H9 (cell line): ENCODE measurements at regions not wholly inside any gene's neighbourhood (a gene's known extent, or its start where the extent isn't known, plus 50 kb on each side); places are given as distances from the start of the nearest gene placed in this dataset.

Source experiments
- DNase-seq: peaks from one replicate; pipeline ENCODE4 v3.0.0-alpha.2; 2017
- H2AFZ ChIP-seq: one replicate; pipeline ENCODE4 v1.6.1; 2013; ENCODE audit warnings: mild to moderate bottlenecking, low read length, control low read depth, moderate library complexity
- H2AK5ac ChIP-seq: 2 replicates; pipeline ENCODE4 v1.6.1; 2013; ENCODE audit warnings: low read length, control low read depth, mixed read lengths; ENCODE audit not compliant: insufficient read length
- H2BK120ac ChIP-seq: one replicate; pipeline ENCODE4 v1.6.1; 2013; ENCODE audit warnings: low read depth, mild to moderate bottlenecking, low read length, control low read depth, inconsistent platforms; ENCODE audit not compliant: poor library complexity, severe bottlenecking
- H2BK12ac ChIP-seq: 2 replicates; pipeline ENCODE4 v1.6.1; 2013; ENCODE audit warnings: low read length, control low read depth, mixed read lengths, low read depth; ENCODE audit not compliant: insufficient read length
- H2BK15ac ChIP-seq: 2 replicates; pipeline ENCODE4 v1.6.1; 2013; ENCODE audit warnings: low read depth, low read length, control low read depth
- H2BK20ac ChIP-seq: one replicate; pipeline ENCODE4 v1.6.1; 2013; ENCODE audit warnings: low read depth, mild to moderate bottlenecking, low read length, control low read depth, inconsistent platforms; ENCODE audit not compliant: poor library complexity, severe bottlenecking
- H2BK5ac ChIP-seq: 2 replicates; pipeline ENCODE4 v1.6.1; 2013; ENCODE audit warnings: low read length, control low read depth, mixed read lengths; ENCODE audit not compliant: insufficient read length
- H3K14ac ChIP-seq: 2 replicates; pipeline ENCODE4 v1.6.1; 2013; ENCODE audit warnings: low read length, control low read depth; ENCODE audit not compliant: insufficient read depth
- H3K18ac ChIP-seq: 2 replicates; pipeline ENCODE4 v1.6.1; 2013; ENCODE audit warnings: low read depth, mild to moderate bottlenecking, mixed read lengths, low read length, control low read depth; ENCODE audit not compliant: insufficient read length
- H3K23ac ChIP-seq: 2 replicates; pipeline ENCODE4 v1.6.1; 2013; ENCODE audit warnings: low read length, control low read depth, mixed read lengths, low read depth; ENCODE audit not compliant: insufficient read length
- H3K23me2 ChIP-seq: 2 replicates; pipeline ENCODE4 v1.6.1; 2013; ENCODE audit warnings: low read depth, mild to moderate bottlenecking, mixed read lengths, low read length, control low read depth; ENCODE audit not compliant: insufficient read length, poor library complexity, severe bottlenecking
- H3K27ac ChIP-seq: 2 replicates; pipeline ENCODE4 v1.5.1; 2013; ENCODE audit warnings: low read length, control low read depth, mixed read lengths, low read depth; ENCODE audit not compliant: insufficient read length
- H3K27me3 ChIP-seq: 2 replicates; pipeline ENCODE4 v1.6.1; 2013; ENCODE audit warnings: low read length, control low read depth, inconsistent platforms; ENCODE audit not compliant: insufficient read depth
- H3K4ac ChIP-seq: 2 replicates; pipeline ENCODE4 v1.6.1; 2013; ENCODE audit warnings: low read depth, mild to moderate bottlenecking, control low read depth, inconsistent platforms, low read length, moderate library complexity
- H3K4me1 ChIP-seq: 2 replicates; pipeline ENCODE4 v1.6.1; 2013; ENCODE audit warnings: low read length, control low read depth, inconsistent platforms; ENCODE audit not compliant: insufficient read depth
- H3K4me2 ChIP-seq: 2 replicates; pipeline ENCODE4 v1.6.1; 2013; ENCODE audit warnings: low read length, control low read depth, mixed read lengths; ENCODE audit not compliant: insufficient read length, insufficient read depth
- H3K56ac ChIP-seq: 2 replicates; pipeline ENCODE4 v1.6.1; 2013; ENCODE audit warnings: low read depth, mild to moderate bottlenecking, mixed read lengths, low read length, control low read depth; ENCODE audit not compliant: insufficient read length
- H3K79me1 ChIP-seq: 2 replicates; pipeline ENCODE4 v1.6.1; 2013; ENCODE audit warnings: low read depth, mild to moderate bottlenecking, moderate library complexity, low read length, control low read depth, inconsistent platforms; ENCODE audit not compliant: insufficient read depth, poor library complexity, severe bottlenecking
- H3K79me2 ChIP-seq: 2 replicates; pipeline ENCODE4 v1.6.1; 2013; ENCODE audit warnings: low read length, control low read depth, inconsistent platforms; ENCODE audit not compliant: insufficient read depth
- H3K9ac ChIP-seq: 2 replicates; pipeline ENCODE4 v1.6.1; 2013; ENCODE audit warnings: low read length, control low read depth, mixed read lengths; ENCODE audit not compliant: insufficient read length; ENCODE audit errors: extremely low read depth
- H3K9me3 ChIP-seq: one replicate; pipeline ENCODE4 v1.6.1; 2013; ENCODE audit warnings: low read depth, low read length, inconsistent platforms; ENCODE audit not compliant: control insufficient read depth
- H3T11ph ChIP-seq: one replicate; pipeline ENCODE4 v1.6.1; 2013; ENCODE audit warnings: mild to moderate bottlenecking, low read length, control low read depth, inconsistent platforms
- H4K20me1 ChIP-seq: one replicate; pipeline ENCODE4 v1.6.1; 2013; ENCODE audit not compliant: control insufficient read depth, insufficient read length, insufficient read depth
- H4K5ac ChIP-seq: 2 replicates; pipeline ENCODE4 v1.6.1; 2013; ENCODE audit warnings: low read depth, mild to moderate bottlenecking, mixed read lengths, low read length, control low read depth; ENCODE audit not compliant: insufficient read length
- H4K8ac ChIP-seq: replicated peaks from 2 replicates; pipeline ENCODE4 v1.6.1; 2013; ENCODE audit warnings: low read length, control low read depth, mixed read lengths, low read depth; ENCODE audit not compliant: insufficient read length
- H4K91ac ChIP-seq: 2 replicates; pipeline ENCODE4 v1.6.1; 2013; ENCODE audit warnings: low read depth, mild to moderate bottlenecking, moderate library complexity, mixed read lengths, low read length, control low read depth; ENCODE audit not compliant: insufficient read length
- H3K27ac Mint-ChIP-seq, 3 experiments: 2 replicates in 2 of 3; 3 replicates in 1 of 3; pipeline ENCODE4 v1.8.0; 2020 to 2021; ENCODE audit warnings: mixed read lengths in 3 of 3, mild to moderate bottlenecking in 1 of 3, moderate library complexity in 1 of 3
- H3K27me3 Mint-ChIP-seq: 2 replicates; pipeline ENCODE4 v1.8.0; 2021; ENCODE audit warnings: low read depth, mild to moderate bottlenecking, moderate library complexity, mixed read lengths
- H3K36me3 Mint-ChIP-seq, 3 experiments: 2 replicates in 2 of 3; 3 replicates in 1 of 3; pipeline ENCODE4 v1.8.0; 2020 to 2021; ENCODE audit warnings: low read depth in 3 of 3, mixed read lengths in 3 of 3; ENCODE audit not compliant: insufficient read depth in 1 of 3
- H3K4me1 Mint-ChIP-seq, 2 experiments: 2 replicates each; pipeline ENCODE4 v1.8.0; 2020; ENCODE audit warnings: mixed read lengths in 2 of 2
- H3K4me3 Mint-ChIP-seq, 2 experiments: 2 replicates in 1 of 2; 3 replicates in 1 of 2; pipeline ENCODE4 v1.8.0; 2020 to 2021; ENCODE audit warnings: mild to moderate bottlenecking in 2 of 2, mixed read lengths in 2 of 2, moderate library complexity in 1 of 2
- H3K9me3 Mint-ChIP-seq, 2 experiments: 2 replicates in 1 of 2; 3 replicates in 1 of 2; pipeline ENCODE4 v1.8.0; 2020; ENCODE audit warnings: mild to moderate bottlenecking in 2 of 2, mixed read lengths in 2 of 2, moderate library complexity in 1 of 2
- CTCF ChIP-seq: fragments of 200-600 bp; sonication (generic); conservative IDR thresholded peaks from 3 replicates; pipeline ENCODE4 v1.8.0; 2021; ENCODE audit warnings: antibody characterized with exemption, mild to moderate bottlenecking
- whole genome bisulfite sequencing: extraction: QIAGEN DNeasy Blood & Tissue Kit; methylation state at CpG from one replicate; pipeline ENCODE4 v1.1.7; 2013; ENCODE audit warnings: missing lambda C conversion rate, low lambda C conversion rate, mixed read lengths; ENCODE audit not compliant: insufficient read length; ENCODE audit errors: extremely low coverage; 5-methylcytosine and 5-hydroxymethylcytosine counted together

- no peak for TF ChIP-seq CTCF
- Histone ChIP-seq H4K91ac (no peak overlapping the region), H3K23ac (no peak overlapping the region), H4K20me1 (no peaks in the 10 kb centered on the region), H4K8ac (no peak overlapping the region), H2AK5ac (no peak overlapping the region), H3K56ac (no peak overlapping the region), H3T11ph (no peak overlapping the region), H3K9ac (no peak overlapping the region), H3K4me1 (no peaks in the 10 kb centered on the region), H3K14ac (no peak overlapping the region), H4K5ac (no peak overlapping the region), H2BK5ac (no peak overlapping the region), H2BK15ac (no peak overlapping the region), H2BK120ac (no peak overlapping the region), H3K4me2 (no peak overlapping the region), H3K27ac (no peak overlapping the region), H2BK12ac (no peak overlapping the region), H3K23me2 (no peaks in the 10 kb centered on the region), H3K79me2 (no peaks in the 10 kb centered on the region), H3K4ac (no peak overlapping the region), H2BK20ac (no peak overlapping the region), H2AFZ (no peak overlapping the region), H3K18ac (no peak overlapping the region), H3K79me1 (no peaks in the 10 kb centered on the region), H3K27me3 (no peaks in the 10 kb centered on the region), H3K9me3 (no peaks in the 10 kb centered on the region)
- WGBS, result no CpG with 5 or more reads among the region's 13 CpGs
- H3K4me3 Mint-ChIP-seq, result no peak overlapping the region
- no peak for DNase-seq
- no peak overlapping the region for H3K27ac Mint-ChIP-seq
- H3K4me1 Mint-ChIP-seq, result no peaks in the 10 kb centered on the region
- peaks cover 0 to 1% (median 0%) of the 10 kb centered on the region in 3 experiments; a peak in 1 of 7 replicates for H3K36me3 Mint-ChIP-seq
- H3K9me3 Mint-ChIP-seq, result peaks cover 3 to 10% of the 10 kb centered on the region in 2 experiments; a peak in 4 of 5 replicates
- 0 out of 2 replicates have a peak, but pooled peaks cover 1% of the 10 kb centered on the region for H3K27me3 Mint-ChIP-seq
These were observed 276.1 kb upstream of the LRRC3B start for GRCh38 chr3:26346497-26346896.
